GM12892 (cell line): ENCODE measurements at regions not wholly inside any gene's neighbourhood (a gene's known extent, or its start where the extent isn't known, plus 50 kb on each side); places are given as distances from the start of the nearest gene placed in this dataset.

Source experiments
- POLR2A ChIP-seq: IDR thresholded peaks from 2 replicates; pipeline ENCODE4 v1.6.1; 2011; ENCODE audit warnings: low read depth, low read length, control low read depth
- POLR2AphosphoS5 ChIP-seq: IDR thresholded peaks from 2 replicates; pipeline ENCODE4 v1.6.1; 2011; ENCODE audit warnings: low read depth, low read length, control low read depth
- TAF1 ChIP-seq: IDR thresholded peaks from 2 replicates; pipeline ENCODE4 v1.6.1; 2011; ENCODE audit warnings: low read depth, mild to moderate bottlenecking, control low read depth, low read length, borderline replicate concordance

GRCh38 chr16:80163339-80163738, 377.5 kb upstream of the DYNLRB2 start:
- TF ChIP-seq POLR2AphosphoS5 = no peak
- TF ChIP-seq TAF1 = no peak
- TF ChIP-seq POLR2A = no peak
